NCI-H1417 (cell line): ENCODE measurements at regions not wholly inside any gene's neighbourhood (a gene's known extent, or its start where the extent isn't known, plus 50 kb on each side); places are given as distances from the start of the nearest gene placed in this dataset.

Source experiments
- DNase-seq, 3 experiments: peaks; one replicate each; lab custom pipeline; 2025; lab: John Stamatoyannopoulos, UW

DNA sequence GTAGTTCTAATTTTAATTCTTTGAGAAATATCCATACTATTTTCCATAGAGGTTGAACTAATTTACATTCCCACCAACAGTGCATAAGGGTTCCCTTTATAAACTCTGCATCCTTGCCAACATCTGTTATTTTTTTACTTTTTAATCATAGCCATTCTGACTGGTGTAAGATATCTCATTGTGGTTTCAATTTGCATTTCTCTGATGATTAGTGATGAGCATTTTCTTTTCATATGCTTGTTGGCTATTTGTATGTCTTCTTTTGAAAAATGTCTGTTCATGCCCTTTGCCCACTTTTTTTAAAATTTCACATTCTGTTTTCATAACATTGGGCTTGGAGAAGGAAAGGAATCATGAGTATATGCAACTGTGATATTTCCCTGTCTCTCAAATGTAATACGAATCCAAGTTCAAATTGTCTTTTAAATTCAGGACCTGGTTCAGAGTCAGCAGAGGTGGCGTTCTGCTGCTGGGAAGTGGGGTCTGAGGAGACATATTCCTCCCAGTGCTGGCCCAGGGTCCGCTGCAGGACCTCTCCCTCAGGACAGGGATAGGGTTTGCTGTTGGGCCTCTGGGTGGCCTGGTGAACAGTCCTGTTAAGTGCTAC lies 81.2 kb upstream of the ETV6 start:
- DNase-seq = no peak

DNA sequence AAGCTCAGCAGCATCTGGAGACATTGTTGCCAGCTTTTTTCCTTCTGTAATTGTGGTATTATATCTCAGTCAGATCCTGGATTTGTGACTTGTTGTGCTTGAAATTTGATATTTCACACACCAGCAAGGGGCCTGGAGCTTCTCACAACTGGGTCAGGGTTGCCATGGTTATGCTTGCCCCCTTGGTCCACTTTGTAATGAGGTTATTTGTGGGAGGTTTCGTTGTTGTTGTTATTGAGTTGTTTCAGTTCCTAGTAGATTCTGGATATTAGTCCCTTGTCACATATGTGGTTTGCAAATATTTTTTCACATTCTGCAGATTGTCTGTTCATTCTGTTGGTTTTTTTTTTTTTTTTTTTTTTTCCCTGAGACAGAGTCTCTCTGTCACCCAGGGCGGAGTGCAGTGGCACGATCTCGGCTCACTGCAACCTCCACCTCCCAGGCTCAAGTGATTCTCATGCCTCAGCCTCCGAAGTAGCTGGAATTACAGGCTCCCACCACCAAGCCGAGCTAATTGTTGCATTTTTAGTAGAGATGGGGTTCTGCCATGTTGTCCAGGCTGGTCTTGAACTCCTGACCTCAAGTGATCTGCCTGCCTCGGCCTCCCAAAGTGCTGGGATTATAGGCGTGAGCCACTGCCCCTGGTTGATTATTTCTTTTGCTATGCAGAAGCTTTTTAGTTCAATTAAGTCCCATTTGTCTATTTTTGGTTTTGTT lies 80.6 kb upstream of the ETV6 start:
- DNase-seq = peak in 1 of 3 experiments; percentile 48

DNA sequence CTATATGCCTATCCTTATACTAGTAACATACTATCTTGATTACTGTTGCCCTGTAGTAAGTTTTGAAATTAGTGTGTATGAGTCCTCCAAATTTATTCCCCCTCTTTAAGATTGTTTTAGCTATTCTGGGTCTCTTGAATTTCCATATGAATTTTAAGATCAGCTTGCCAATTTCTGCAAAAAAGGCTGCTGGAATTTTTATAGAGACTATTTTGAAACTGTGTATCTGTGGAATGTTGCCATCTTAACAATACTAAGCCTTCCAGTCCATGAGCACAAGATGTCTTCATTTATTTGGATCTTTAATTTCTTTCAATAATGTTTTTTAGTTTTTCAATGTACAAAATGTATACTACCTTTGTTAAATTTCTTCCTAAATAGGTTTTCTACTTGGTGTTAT lies 79.8 kb upstream of the ETV6 start:
- no peak for DNase-seq

DNA sequence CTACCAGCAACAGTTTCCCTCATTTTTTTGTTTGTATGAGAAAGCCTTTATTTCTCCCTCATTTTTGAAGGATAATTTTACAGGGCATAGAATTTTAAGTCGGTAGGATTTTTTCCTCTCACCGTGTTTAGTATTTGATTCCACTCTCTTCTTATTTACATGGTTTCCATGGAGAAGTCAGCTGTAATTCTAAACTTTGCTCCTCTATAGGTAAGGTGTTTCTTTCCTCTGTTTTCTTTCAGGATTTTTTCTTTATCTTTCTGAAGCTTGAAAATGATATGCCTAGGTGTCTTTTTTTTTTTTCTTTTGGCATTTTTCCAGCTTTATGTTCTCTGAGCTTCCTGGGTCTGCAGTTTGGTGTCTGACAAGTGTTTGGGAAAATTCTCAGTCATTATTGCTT lies 75.6 kb upstream of the ETV6 start:
- no peak for DNase-seq

DNA sequence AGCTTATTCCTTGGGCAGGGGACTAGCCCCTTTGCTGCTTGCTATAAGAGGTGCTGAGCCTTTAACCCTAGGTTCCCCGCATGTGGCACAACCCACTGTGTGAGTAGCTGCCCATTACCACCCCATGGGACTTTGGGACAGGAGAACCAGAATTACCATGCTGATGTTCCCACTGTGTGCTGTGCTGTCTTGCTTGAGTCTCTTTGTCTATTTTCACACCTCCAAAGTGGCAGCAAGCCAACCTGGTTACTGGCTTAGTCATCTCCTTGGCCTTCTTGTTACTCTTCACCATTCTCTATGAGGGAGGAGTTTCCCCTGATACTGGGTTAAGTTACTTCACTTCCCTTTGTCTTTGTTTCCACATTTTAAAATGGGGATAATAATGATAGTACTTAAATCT lies 73.4 kb upstream of the ETV6 start:
- no peak for DNase-seq

DNA sequence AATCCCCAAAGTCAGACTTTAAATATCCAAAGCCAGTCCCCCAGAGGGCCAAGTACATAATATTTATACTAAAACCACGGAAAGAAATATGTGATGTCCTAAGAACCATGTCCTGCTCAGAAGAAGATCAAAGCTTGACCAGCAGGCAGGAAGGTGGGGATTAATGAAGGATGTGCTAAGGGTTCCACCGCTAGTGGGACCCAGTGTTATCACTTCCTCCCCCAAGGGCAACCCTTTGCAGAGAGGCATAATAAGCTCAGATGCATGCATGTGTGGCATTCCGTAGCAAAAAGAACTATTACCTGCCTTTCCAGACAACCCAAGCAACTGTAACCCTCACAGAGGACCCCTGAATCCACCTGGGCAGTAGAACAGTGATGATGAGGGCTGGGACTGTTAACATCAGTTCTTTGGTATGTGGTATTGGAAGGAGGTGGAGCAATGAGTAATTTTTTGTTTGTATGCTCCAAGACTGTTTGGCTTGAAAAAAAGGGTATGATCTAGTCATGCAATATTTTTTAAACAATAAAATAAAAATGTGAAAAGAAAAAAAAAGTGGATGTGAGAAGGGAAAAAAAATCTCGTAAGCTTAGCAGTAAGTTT lies 71.7 kb upstream of the ETV6 start:
- no peak for DNase-seq

DNA sequence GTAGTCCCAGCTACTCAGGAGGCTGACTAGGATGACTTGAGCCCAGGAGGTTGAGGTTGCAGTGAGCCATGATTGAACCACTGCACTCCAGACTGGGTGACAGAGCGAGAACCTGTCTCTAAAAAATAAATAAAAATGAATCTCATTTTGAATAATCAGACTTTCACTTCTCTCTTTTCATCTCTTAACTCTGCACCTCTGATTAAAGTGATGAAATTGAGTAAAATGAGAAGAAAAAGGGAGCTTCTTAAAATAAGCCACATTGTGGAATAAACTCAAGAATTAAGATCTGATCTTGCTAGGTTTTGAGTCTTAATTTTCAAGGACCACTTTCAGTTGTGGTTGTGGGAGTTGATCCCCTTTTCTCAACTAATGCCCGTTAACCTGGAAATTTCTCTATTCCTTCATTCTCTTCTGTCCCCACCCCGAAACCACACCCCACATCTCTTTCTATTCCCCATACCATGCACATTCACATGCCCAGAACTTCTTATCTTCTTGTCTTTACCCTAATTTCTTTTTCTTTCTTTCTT lies 70.9 kb upstream of the ETV6 start:
- DNase-seq = no peak

DNA sequence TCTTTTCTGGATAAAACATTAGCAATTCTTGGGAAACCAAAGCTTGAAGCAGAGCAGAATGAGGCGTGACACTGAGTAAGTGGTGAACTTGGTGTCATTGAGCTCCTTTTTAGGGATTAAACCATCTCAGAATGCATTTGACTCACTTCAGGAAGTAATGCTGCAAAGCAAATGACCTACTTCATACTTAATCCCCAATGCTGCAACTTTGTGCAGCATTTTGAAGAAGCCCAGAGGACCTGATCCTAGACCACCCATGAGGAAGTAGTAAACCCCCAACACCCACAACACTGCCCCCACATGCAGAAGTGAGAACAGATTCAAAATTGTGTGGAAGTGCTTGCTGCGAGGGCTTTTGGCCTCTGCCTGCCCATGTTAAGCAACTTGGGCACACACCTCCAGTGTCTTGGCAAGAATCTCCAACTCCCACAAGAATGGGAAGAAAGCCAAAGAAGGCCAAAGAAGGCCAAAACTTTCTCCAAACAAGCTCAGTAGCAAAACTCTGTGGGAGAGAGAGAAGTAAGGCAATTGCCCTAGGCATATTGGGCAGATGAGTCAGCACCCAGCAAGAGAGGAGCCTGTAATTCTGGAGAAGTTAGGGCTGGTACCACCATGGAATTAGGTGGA lies 69.2 kb upstream of the ETV6 start:
- DNase-seq = no peak

DNA sequence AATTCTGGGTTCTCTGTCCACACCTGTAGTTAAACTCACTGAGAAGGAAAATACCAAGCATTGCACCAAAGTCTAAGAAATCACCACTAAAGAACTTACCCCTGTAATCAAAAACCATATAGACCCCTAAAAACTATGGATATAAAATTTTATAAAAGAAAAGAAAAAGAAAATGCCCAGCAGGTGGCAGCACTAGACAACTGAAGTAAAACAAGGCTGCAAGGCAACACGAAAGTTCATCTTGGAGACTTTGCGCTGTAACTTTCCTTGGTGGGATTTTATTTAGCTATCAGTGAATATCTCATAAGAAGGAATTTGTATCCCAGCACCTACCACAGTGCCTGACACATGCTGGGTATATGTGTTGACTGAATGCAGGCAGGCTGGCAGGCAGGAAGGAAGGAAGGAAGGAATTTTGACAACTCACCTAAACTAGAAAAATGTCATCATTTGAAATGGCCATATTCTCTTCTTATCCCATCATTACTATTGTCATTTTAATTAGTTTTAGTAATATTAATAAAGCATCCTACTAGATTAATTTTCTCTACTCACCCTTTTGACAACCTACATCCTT lies 68.2 kb upstream of the ETV6 start:
- DNase-seq = peak; percentile 39 to 88 (median 77)

DNA sequence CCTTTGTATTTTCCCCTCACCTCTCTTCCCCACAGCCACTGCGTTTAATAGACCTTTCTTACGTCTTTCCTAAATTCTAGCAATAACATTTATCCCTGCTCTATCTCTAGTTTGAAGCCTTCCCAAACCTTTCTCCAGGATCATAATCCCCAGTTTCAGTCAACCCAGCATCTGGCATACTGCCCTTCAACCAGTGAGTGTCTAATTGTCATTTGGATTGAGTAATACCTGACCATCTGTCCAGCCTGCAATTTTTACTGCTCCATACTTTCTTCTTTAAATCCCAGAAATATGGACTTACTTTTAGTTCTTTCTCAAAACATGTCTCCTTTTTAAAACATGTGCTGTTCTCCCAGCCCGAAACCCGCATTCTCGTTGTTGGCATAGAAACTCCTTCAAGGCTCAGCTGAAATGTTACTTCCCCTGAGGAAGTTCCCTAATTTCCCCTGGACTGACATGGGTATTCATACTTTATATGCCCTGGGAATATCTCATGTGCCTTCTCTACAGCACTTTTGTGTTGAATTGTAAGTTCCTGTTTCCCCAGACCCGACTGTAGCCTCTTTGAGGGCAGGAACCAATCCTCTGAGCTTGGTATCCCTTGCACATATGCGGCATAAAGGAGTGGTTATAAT lies 65.1 kb upstream of the ETV6 start:
- DNase-seq = no peak

DNA sequence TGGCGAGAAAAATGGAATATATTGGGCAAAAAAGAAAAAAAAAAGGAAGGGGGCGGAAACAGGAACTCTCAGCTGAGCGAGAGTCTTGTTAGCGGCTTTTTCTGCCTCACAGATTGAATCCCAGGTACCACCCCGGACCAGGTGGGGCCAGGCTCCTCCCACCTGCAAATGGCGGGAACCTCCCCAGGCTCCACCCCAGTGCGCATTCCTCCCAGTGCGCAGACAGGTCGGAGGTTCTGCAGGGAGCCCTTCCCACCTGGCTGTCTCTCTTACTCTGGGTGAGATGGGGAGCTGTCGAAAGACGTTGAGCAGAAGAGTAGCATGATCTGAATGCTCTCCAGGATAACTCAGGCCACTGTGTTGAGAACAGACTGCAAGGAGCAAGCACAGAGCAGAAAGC lies 57.0 kb upstream of the ETV6 start:
- no peak for DNase-seq

DNA sequence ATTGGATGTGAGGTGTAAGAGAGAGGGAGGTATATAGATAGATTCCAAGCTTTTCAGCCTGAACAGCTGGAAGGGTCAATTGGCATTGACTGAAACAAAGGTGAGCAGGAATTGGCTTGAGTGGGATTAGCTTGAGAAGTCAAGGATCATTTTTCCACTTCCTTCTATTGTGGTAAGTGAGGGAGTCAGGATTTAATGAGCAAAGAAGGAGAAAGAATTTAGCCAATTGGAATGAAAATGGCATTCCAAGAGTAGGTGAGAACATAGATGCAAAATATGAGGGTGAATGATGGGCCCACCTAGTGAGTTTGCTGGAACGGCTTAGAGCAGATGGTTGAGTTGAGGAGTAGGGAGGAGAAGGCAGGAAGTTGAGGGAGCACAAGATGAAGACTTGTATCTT lies 56.5 kb upstream of the ETV6 start:
- DNase-seq = no peak

DNA sequence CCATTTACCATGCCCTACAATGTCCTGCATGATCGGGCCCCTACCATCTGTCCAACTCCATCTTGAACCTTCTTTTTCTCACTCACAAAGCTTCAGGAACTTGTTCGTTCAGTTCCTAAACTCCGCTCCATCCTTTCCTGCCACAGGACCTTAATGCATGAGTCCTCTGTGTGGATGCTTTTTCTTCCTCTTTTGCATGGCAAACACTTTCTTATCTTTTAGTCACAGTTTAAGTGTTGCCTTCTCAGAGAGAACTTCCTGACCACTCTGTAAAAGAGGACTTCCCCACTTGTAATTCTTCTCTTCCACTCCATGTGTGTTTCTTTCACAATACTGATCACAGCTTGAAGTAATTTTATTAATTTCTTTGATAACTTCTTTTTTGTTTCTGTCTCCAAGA lies 54.4 kb upstream of the ETV6 start:
- DNase-seq = no peak

DNA sequence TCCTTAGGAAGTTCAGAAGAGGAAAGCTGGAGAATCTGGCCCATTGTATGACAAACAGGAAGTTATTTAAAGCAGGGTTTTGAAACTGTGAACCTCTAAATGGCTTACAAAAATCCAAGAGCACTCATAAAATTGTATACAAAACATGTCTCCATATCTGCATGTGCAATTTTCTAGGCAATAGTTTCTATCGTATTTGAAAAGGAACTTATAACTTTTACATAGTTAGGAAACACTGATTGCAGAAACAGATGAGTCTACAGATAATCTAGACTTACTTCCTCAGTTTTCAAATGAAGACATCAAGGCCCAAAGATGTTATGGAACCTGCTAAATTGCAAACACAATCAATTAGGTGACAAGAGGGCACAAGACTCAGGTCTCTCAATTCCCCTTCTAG lies 53.3 kb upstream of the ETV6 start:
- DNase-seq = no peak

DNA sequence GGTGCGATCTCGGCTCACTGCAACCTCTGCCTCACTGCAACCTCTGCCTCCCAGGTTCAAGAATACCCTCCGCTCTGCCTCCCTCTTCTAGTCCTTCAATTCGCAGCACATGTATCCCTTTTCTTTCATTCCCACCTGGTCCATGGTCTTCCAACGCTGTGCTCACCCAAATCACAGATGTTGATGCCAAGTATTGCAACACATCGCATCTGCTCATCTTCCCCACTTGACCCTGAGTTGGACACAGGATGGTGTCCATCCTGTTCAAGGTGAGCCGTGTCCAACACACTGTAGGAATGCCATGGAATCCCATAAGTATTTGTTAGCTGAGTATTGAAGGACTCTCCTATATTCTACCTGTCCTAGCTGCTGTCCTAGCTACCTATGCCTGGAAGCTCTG lies 50.6 kb upstream of the ETV6 start:
- DNase-seq = no peak
